ENCODE measurements at regions not wholly inside any gene's neighbourhood (a gene's known extent, or its start where the extent isn't known, plus 50 kb on each side); places are given as distances from the start of the nearest gene placed in this dataset.

DNA sequence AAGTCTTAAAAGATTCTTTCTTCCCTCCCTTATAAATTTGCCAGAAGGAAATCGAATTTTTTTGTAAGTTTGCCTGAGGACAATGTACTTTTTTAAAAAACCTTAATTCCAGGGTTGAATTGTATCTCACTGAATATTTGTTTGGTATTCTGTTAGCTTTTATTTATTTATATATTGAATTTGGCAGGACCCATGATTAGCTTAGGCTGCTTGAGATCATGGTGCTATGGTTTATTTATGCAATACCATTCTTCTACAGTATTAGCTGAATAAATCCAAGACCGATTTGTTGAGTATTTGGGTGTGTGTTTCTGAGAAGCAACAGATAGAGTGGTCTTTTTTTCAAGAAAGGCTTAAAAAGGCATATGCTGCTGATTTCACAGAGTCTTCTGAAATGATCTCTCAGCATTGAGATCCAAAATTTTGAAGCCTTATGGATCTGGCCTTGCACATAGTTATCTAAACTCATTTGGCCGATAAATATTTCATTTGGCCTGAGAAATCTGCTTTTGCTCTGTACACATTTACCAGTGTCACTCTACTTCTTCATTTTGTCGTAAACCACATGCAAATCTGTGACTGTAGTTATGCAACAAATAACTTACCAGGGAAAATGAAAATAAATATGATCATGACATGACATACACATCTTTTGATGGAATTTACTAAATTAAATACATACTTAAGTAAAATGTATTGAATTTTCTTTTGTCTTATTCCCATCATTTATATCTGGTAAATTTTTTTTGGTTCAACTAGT is 265.8 kb upstream of the FLRT2 start:
- H3K9me3 ChIP-seq (ENCODE audit: control insufficient read depth in 4 of 4, insufficient read depth in 3 of 4, low read length in 3 of 4): peaks cover 0 to 3% (median 0%) of the 10 kb centered on the region in 4 donors
- no peaks in the 10 kb centered on the region for H3K27me3 ChIP-seq (ENCODE audit: control insufficient read depth in 3 of 3, insufficient read depth in 3 of 3, low read length in 2 of 3)
- no peak overlapping the region for H3K4me3 ChIP-seq
- no peak for TF ChIP-seq CTCF (IDR thresholded peaks at IDR 0.05; ENCODE audit: control extremely low read depth, extremely low read depth)
- 71 to 81% methylated on average over 4 of the region's 4 CpGs for WGBS, 2 donors
- DNase-seq (no peak), ATAC-seq (ENCODE audit: insufficient read depth, low FRiP score) (no peak)
- H3K27ac ChIP-seq (ENCODE audit: low read depth in 1 of 2, low read length in 1 of 2): no peak overlapping the region
- H3K4me1 ChIP-seq (ENCODE audit: control insufficient read depth in 5 of 5, insufficient read depth in 5 of 5, low read length in 5 of 5): no peaks in the 10 kb centered on the region
- H3K9ac ChIP-seq (ENCODE audit: insufficient read depth in 1 of 2, low read length in 2 of 2): no peak overlapping the region
- no peaks in the 10 kb centered on the region for H3K36me3 ChIP-seq (ENCODE audit: control insufficient read depth in 4 of 4, insufficient read depth in 4 of 4, low read length in 4 of 4)

GRCh38 chr14:85273099-85273677 is 256.8 kb upstream of the FLRT2 start:
- DNase-seq: peak in 2 of 3 donors; percentile 40 to 45
- H3K4me3 ChIP-seq: no peak overlapping the region

GRCh38 chr14:85273952-85274351 is 256.0 kb upstream of the FLRT2 start:
- H3K4me1 ChIP-seq (ENCODE audit: control insufficient read depth in 5 of 5, insufficient read depth in 5 of 5, low read length in 5 of 5): peaks cover 0 to 3% (median 0%) of the 10 kb centered on the region in 5 donors
- no peaks in the 10 kb centered on the region for H3K27me3 ChIP-seq (ENCODE audit: control insufficient read depth in 3 of 3, insufficient read depth in 3 of 3, low read length in 2 of 3)
- 97 to 100% methylated on average over 1 of the region's 1 CpG for WGBS, 2 donors
- no peak for TF ChIP-seq CTCF (IDR thresholded peaks at IDR 0.05; ENCODE audit: control extremely low read depth, extremely low read depth)
- no peak overlapping the region for H3K27ac ChIP-seq (ENCODE audit: low read depth in 1 of 2, low read length in 1 of 2)
- no peaks in the 10 kb centered on the region for H3K36me3 ChIP-seq (ENCODE audit: control insufficient read depth in 4 of 4, insufficient read depth in 4 of 4, low read length in 4 of 4)
- no peak overlapping the region for H3K4me3 ChIP-seq
- ATAC-seq (ENCODE audit: insufficient read depth, low FRiP score): no peak
- DNase-seq: no peak
- H3K9ac ChIP-seq (ENCODE audit: insufficient read depth in 1 of 2, low read length in 2 of 2): no peak overlapping the region
- no peaks in the 10 kb centered on the region for H3K9me3 ChIP-seq (ENCODE audit: control insufficient read depth in 4 of 4, insufficient read depth in 3 of 4, low read length in 3 of 4)

More at GRCh38 chr14:85273099-85273677, 256.8 kb upstream of the FLRT2 start:
- 54 to 71% methylated on average over 5 of the region's 5 CpGs for WGBS, 2 donors
- Histone ChIP-seq H3K9me3 (ENCODE audit: control insufficient read depth in 4 of 4, insufficient read depth in 3 of 4, low read length in 3 of 4) (no peaks in the 10 kb centered on the region), H3K27me3 (ENCODE audit: control insufficient read depth in 3 of 3, insufficient read depth in 3 of 3, low read length in 2 of 3) (no peaks in the 10 kb centered on the region), H3K4me1 (ENCODE audit: control insufficient read depth in 5 of 5, insufficient read depth in 5 of 5, low read length in 5 of 5) (peaks cover 0 to 3% (median 0%) of the 10 kb centered on the region in 5 donors), H3K9ac (ENCODE audit: insufficient read depth in 1 of 2, low read length in 2 of 2) (peak overlapping the region in 1 of 2 donors; percentile 63), H3K27ac (ENCODE audit: low read depth in 1 of 2, low read length in 1 of 2) (no peak overlapping the region), H3K36me3 (ENCODE audit: control insufficient read depth in 4 of 4, insufficient read depth in 4 of 4, low read length in 4 of 4) (no peaks in the 10 kb centered on the region)
- no peak for ATAC-seq (ENCODE audit: insufficient read depth, low FRiP score)
- TF ChIP-seq CTCF (IDR thresholded peaks at IDR 0.05; ENCODE audit: control extremely low read depth, extremely low read depth): no peak
